ENCODE measurements at regions not wholly inside any gene's neighbourhood (a gene's known extent, or its start where the extent isn't known, plus 50 kb on each side); places are given as distances from the start of the nearest gene placed in this dataset.

GRCh38 chr1:67969446-67969845 is 81.0 kb downstream of the DIRAS3 start:
- CTCF ChIA-PET: no interaction called here

GRCh38 chr1:67966666-67967009 is 83.8 kb downstream of the DIRAS3 start:
- no peaks in the 10 kb centered on the region for H3K27me3 Mint-ChIP-seq
- DNase-seq: no peak
- intact Hi-C loops (cut with micrococcal nuclease): no loop called here
- ChIA-PET CTCF (no interaction called here), POLR2A (no interaction called here)
- no peak overlapping the region for H3K4me3 Mint-ChIP-seq
- H3K36me3 Mint-ChIP-seq (ENCODE audit: low read depth): peaks cover 1% of the 10 kb centered on the region
- ATAC-seq: no peak
- peaks cover 14% of the 10 kb centered on the region for H3K9me3 Mint-ChIP-seq
- no peak overlapping the region for H3K27ac Mint-ChIP-seq
- no peak for TF ChIP-seq CTCF (IDR thresholded peaks at IDR 0.05)
- no peaks in the 10 kb centered on the region for H3K4me1 Mint-ChIP-seq (ENCODE audit: low read depth)

More at GRCh38 chr1:67969446-67969845, 81.0 kb downstream of the DIRAS3 start:
- H3K9me3 Mint-ChIP-seq: no peaks in the 10 kb centered on the region
- TF ChIP-seq CTCF (IDR thresholded peaks at IDR 0.05): no peak
- no peaks in the 10 kb centered on the region for H3K36me3 Mint-ChIP-seq (ENCODE audit: low read depth)
- DNase-seq (no peak), ATAC-seq (no peak)
- POLR2A ChIA-PET: no interaction called here
- no peaks in the 10 kb centered on the region for H3K27me3 Mint-ChIP-seq
- no peaks in the 10 kb centered on the region for H3K4me1 Mint-ChIP-seq (ENCODE audit: low read depth)
- H3K27ac Mint-ChIP-seq: no peak overlapping the region
- H3K4me3 Mint-ChIP-seq: no peak overlapping the region
- intact Hi-C loops (cut with micrococcal nuclease): no loop called here

GRCh38 chr1:67965995-67966665 is 84.3 kb downstream of the DIRAS3 start:
- Mint-ChIP-seq H3K27ac (no peak overlapping the region), H3K27me3 (no peaks in the 10 kb centered on the region), H3K9me3 (peaks cover 14% of the 10 kb centered on the region), H3K4me1 (ENCODE audit: low read depth) (no peaks in the 10 kb centered on the region), H3K4me3 (no peak overlapping the region), H3K36me3 (ENCODE audit: low read depth) (peaks cover 1% of the 10 kb centered on the region)
- POLR2A ChIA-PET: no interaction called here
- DNase-seq: no peak
- intact Hi-C loops (cut with micrococcal nuclease): no loop called here
- TF ChIP-seq CTCF (IDR thresholded peaks at IDR 0.05): no peak
- CTCF ChIA-PET: no interaction called here
- ATAC-seq: no peak

GRCh38 chr1:67963263-67963662 is 87.2 kb downstream of the DIRAS3 start:
- no peaks in the 10 kb centered on the region for H3K27me3 Mint-ChIP-seq
- no peaks in the 10 kb centered on the region for H3K4me1 Mint-ChIP-seq (ENCODE audit: low read depth)
- DNase-seq (no peak), ATAC-seq (no peak)
- TF ChIP-seq CTCF (IDR thresholded peaks at IDR 0.05): no peak
- H3K4me3 Mint-ChIP-seq: no peak overlapping the region
- H3K27ac Mint-ChIP-seq: no peak overlapping the region
- intact Hi-C loops (cut with micrococcal nuclease): no loop called here
- peaks cover 14% of the 10 kb centered on the region for H3K9me3 Mint-ChIP-seq
- CTCF ChIA-PET: no interaction called here
- peaks cover 1% of the 10 kb centered on the region for H3K36me3 Mint-ChIP-seq (ENCODE audit: low read depth)
- POLR2A ChIA-PET: no interaction called here

- intact Hi-C loops (cut with micrococcal nuclease): no loop called here
- CTCF ChIA-PET: no interaction called here
- POLR2A ChIA-PET: no interaction called here
- DNase-seq (no peak), ATAC-seq (no peak)
- H3K4me3 Mint-ChIP-seq: no peak overlapping the region
- peaks cover 14% of the 10 kb centered on the region for H3K9me3 Mint-ChIP-seq
- no peaks in the 10 kb centered on the region for H3K4me1 Mint-ChIP-seq (ENCODE audit: low read depth)
- TF ChIP-seq CTCF (IDR thresholded peaks at IDR 0.05): no peak
- H3K27me3 Mint-ChIP-seq: no peaks in the 10 kb centered on the region
- H3K36me3 Mint-ChIP-seq (ENCODE audit: low read depth): peaks cover 1% of the 10 kb centered on the region
- H3K27ac Mint-ChIP-seq: no peak overlapping the region
Observed at GRCh38 chr1:67960766-67961165, 89.7 kb downstream of the DIRAS3 start.
